GM23248 (cell line): ENCODE measurements at regions not wholly inside any gene's neighbourhood (a gene's known extent, or its start where the extent isn't known, plus 50 kb on each side); places are given as distances from the start of the nearest gene placed in this dataset.

Experiments
- DNase-seq: peaks from one replicate; pipeline ENCODE4 v3.0.0-alpha.2; 2015
- H2AFZ ChIP-seq: fragments of 200-600 bp; sonication (generic); 2 replicates; pipeline ENCODE4 v1.6.1; 2016; ENCODE audit warnings: antibody characterized with exemption
- H3F3A ChIP-seq: fragments of 200-600 bp; sonication (generic); 2 replicates; pipeline ENCODE4 v1.6.1; 2016; ENCODE audit warnings: mild to moderate bottlenecking, antibody characterized with exemption, mixed run types; ENCODE audit not compliant: insufficient read depth
- H3K27ac ChIP-seq: fragments of 200-600 bp; sonication (generic); 2 replicates; pipeline ENCODE4 v1.5.1; 2016; ENCODE audit warnings: mild to moderate bottlenecking
- H3K27me3 ChIP-seq: fragments of 200-600 bp; sonication (generic); replicated peaks from 2 replicates; pipeline ENCODE4 v1.6.1; 2016; ENCODE audit warnings: mild to moderate bottlenecking; ENCODE audit not compliant: insufficient read depth
- H3K36me3 ChIP-seq: fragments of 200-600 bp; sonication (generic); 2 replicates; pipeline ENCODE4 v1.6.1; 2016; ENCODE audit warnings: low read depth, mild to moderate bottlenecking
- H3K4me1 ChIP-seq: fragments of 200-600 bp; sonication (generic); 2 replicates; pipeline ENCODE4 v1.6.1; 2016; ENCODE audit warnings: mild to moderate bottlenecking; ENCODE audit not compliant: insufficient read depth
- H3K4me2 ChIP-seq: fragments of 200-600 bp; sonication (generic); one replicate; pipeline ENCODE4 v1.6.1; 2016; ENCODE audit warnings: mild to moderate bottlenecking; ENCODE audit not compliant: unreplicated experiment
- H3K4me3 ChIP-seq: fragments of 200-600 bp; sonication (generic); 2 replicates; pipeline ENCODE4 v1.5.1; 2016; ENCODE audit warnings: mild to moderate bottlenecking
- H3K79me2 ChIP-seq: fragments of 200-600 bp; sonication (generic); 2 replicates; pipeline ENCODE4 v1.6.1; 2016; ENCODE audit warnings: mild to moderate bottlenecking; ENCODE audit not compliant: insufficient read depth
- H3K9ac ChIP-seq: fragments of 200-600 bp; sonication (generic); 2 replicates; pipeline ENCODE4 v1.6.1; 2016; ENCODE audit warnings: mild to moderate bottlenecking
- H3K9me2 ChIP-seq: fragments of 200-600 bp; sonication (generic); 2 replicates; pipeline ENCODE4 v1.6.1; 2016; ENCODE audit warnings: mixed run types, mild to moderate bottlenecking, moderate library complexity; ENCODE audit not compliant: insufficient read depth
- H3K9me3 ChIP-seq: fragments of 200-600 bp; sonication (generic); one replicate; pipeline ENCODE4 v1.6.1; 2017; ENCODE audit warnings: low read depth
- H4K20me1 ChIP-seq: fragments of 200-600 bp; sonication (generic); 2 replicates; pipeline ENCODE4 v1.6.0; 2016; ENCODE audit not compliant: insufficient read depth
- EZH2 ChIP-seq: fragments of 200-600 bp; sonication (generic); IDR thresholded peaks from 2 replicates; pipeline ENCODE4 v1.6.1; 2018; ENCODE audit warnings: antibody characterized with exemption, mild to moderate bottlenecking; ENCODE audit not compliant: insufficient read depth, poor library complexity, severe bottlenecking
- EZH2phosphoT487 ChIP-seq: fragments of 200-600 bp; sonication (generic); IDR thresholded peaks from 2 replicates; pipeline ENCODE4 v1.6.1; 2018; ENCODE audit warnings: antibody characterized with exemption, moderate library complexity, mild to moderate bottlenecking, low read depth; ENCODE audit not compliant: insufficient read depth
- WGBS, 2 experiments: methylation state at CpG; one replicate each; pipeline ENCODE4 v1.1.6; 2015 to 2017; ENCODE audit warnings: low lambda C conversion rate in 2 of 2, low coverage in 1 of 2; ENCODE audit errors: missing lambda C conversion rate in 2 of 2; 5-methylcytosine and 5-hydroxymethylcytosine counted together
- in situ Hi-C: fragments of 300-500 bp; cut with MboI; formaldehyde crosslinking; loops from 2 replicates; pipeline ENCODE4 v1.15.0; 2020

DNA sequence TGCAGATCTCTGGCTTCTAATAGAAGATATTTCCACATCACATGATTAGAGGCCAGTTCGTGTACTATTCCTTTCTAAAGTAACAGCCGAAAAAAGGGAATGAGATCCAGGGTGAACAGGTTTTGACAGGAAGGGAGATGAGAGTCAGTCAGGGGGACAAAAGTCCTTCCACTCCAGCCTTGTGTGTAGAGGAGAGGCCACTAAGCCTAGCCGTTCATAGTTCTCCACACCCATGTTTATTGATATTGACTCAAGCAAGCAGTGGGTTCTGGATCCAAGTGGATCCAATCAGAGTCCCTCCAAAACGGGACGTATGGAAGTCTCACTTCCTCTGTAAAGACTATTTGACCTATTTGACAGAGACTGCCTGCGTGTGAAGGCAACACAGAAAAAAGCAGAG is 80.4 kb upstream of the LRIG1 start:
- Histone ChIP-seq H3K9ac (no peak overlapping the region), H2AFZ (no peak overlapping the region), H3K4me2 (no peak overlapping the region), H3K27ac (no peak overlapping the region), H3K79me2 (no peaks in the 10 kb centered on the region), H4K20me1 (no peaks in the 10 kb centered on the region), H3K4me3 (no peak overlapping the region), H3K9me3 (no peaks in the 10 kb centered on the region), H3K27me3 (peaks cover 30% of the 10 kb centered on the region), H3K4me1 (no peaks in the 10 kb centered on the region), H3K9me2 (no peaks in the 10 kb centered on the region), H3F3A (no peaks in the 10 kb centered on the region), H3K36me3 (no peaks in the 10 kb centered on the region)
- DNase-seq = no peak
- WGBS, 2 experiments = 21 to 29% methylated on average over 6 of the region's 6 CpGs
- TF ChIP-seq EZH2 (no peak), EZH2phosphoT487 (no peak)
- in situ Hi-C loops = no loop called here

GRCh38 chr3:66582721-66583423 is 82.0 kb upstream of the LRIG1 start:
- peak; percentile 52 for DNase-seq
- in situ Hi-C loops = no loop called here
- H3K4me2 ChIP-seq = no peak overlapping the region

GRCh38 chr3:66583424-66584040 is 82.7 kb upstream of the LRIG1 start:
- no peaks in the 10 kb centered on the region for H3K36me3 ChIP-seq
- H3K9me2 ChIP-seq = no peaks in the 10 kb centered on the region
- H3K79me2 ChIP-seq = no peaks in the 10 kb centered on the region
- no peaks in the 10 kb centered on the region for H3K9me3 ChIP-seq
- H3K9ac ChIP-seq = no peak overlapping the region
- H3F3A ChIP-seq = no peaks in the 10 kb centered on the region
- peaks cover 30% of the 10 kb centered on the region for H3K27me3 ChIP-seq
- no peak overlapping the region for H2AFZ ChIP-seq
- H3K4me1 ChIP-seq = no peaks in the 10 kb centered on the region
- TF ChIP-seq EZH2 = no peak
- no peak for TF ChIP-seq EZH2phosphoT487
- no peaks in the 10 kb centered on the region for H4K20me1 ChIP-seq
- WGBS, 2 experiments = 46 to 51% methylated on average over 4 of the region's 4 CpGs
- DNase-seq = no peak
- no peak overlapping the region for H3K4me3 ChIP-seq
- H3K27ac ChIP-seq = no peak overlapping the region
- no peak overlapping the region for H3K4me2 ChIP-seq
- in situ Hi-C loops = no loop called here

More at GRCh38 chr3:66582721-66583423, 82.0 kb upstream of the LRIG1 start:
- H3K4me1 ChIP-seq = no peaks in the 10 kb centered on the region
- H3K36me3 ChIP-seq = no peaks in the 10 kb centered on the region
- no peak for TF ChIP-seq EZH2
- TF ChIP-seq EZH2phosphoT487 = no peak
- no peak overlapping the region for H3K9ac ChIP-seq
- H3K79me2 ChIP-seq = no peaks in the 10 kb centered on the region
- H3K9me2 ChIP-seq = no peaks in the 10 kb centered on the region
- H3K27me3 ChIP-seq = peaks cover 30% of the 10 kb centered on the region
- H3K27ac ChIP-seq = no peak overlapping the region
- H3K9me3 ChIP-seq = no peaks in the 10 kb centered on the region
- H3F3A ChIP-seq = no peaks in the 10 kb centered on the region
- H3K4me3 ChIP-seq = no peak overlapping the region
- no peaks in the 10 kb centered on the region for H4K20me1 ChIP-seq
- WGBS, 2 experiments = 14 to 21% methylated on average over 24 of the region's 24 CpGs
- no peak overlapping the region for H2AFZ ChIP-seq

GRCh38 chr3:66585520-66586095 is 84.8 kb upstream of the LRIG1 start:
- no peaks in the 10 kb centered on the region for H3K9me3 ChIP-seq
- H3K9ac ChIP-seq = no peak overlapping the region
- H3K27ac ChIP-seq = no peak overlapping the region
- TF ChIP-seq EZH2 (no peak), EZH2phosphoT487 (no peak)
- in situ Hi-C loops = no loop called here
- H3K9me2 ChIP-seq = no peaks in the 10 kb centered on the region
- no peak overlapping the region for H3K4me3 ChIP-seq
- WGBS, 2 experiments = 71 to 93% methylated on average over 1 of the region's 1 CpG
- no peak overlapping the region for H3K4me2 ChIP-seq
- no peaks in the 10 kb centered on the region for H3F3A ChIP-seq
- no peak overlapping the region for H2AFZ ChIP-seq
- H4K20me1 ChIP-seq = no peaks in the 10 kb centered on the region
- DNase-seq = no peak
- H3K4me1 ChIP-seq = no peaks in the 10 kb centered on the region
- peaks cover 25% of the 10 kb centered on the region for H3K27me3 ChIP-seq
- no peaks in the 10 kb centered on the region for H3K79me2 ChIP-seq
- H3K36me3 ChIP-seq = no peaks in the 10 kb centered on the region
